Adrenal gland (tissue), 5 donors: ENCODE measurements at regions not wholly inside any gene's neighbourhood (a gene's known extent, or its start where the extent isn't known, plus 50 kb on each side); places are given as distances from the start of the nearest gene placed in this dataset.

Experiments used
- POLR2A ChIP-seq, 2 donors: fragments of 450-650 bp; IDR thresholded peaks; one replicate each; pipeline ENCODE4 v1.6.1; 2017; ENCODE audit warnings: antibody characterized with exemption in 2 of 2, mild to moderate bottlenecking in 2 of 2, moderate library complexity in 1 of 2
- TF ChIP-seq, protein P1 (sequence below), 6 experiments: fragments of 450-650 bp in 4 of 6; fragments of 200-600 bp in 2 of 6; sonication (generic) in 1 of 6; IDR thresholded peaks; 1 replicate in 5 of 6; 2 replicates in 1 of 6; pipeline versions ENCODE4 v1.5.1 to v1.8.0; 2016 to 2021; ENCODE audit warnings: antibody characterized with exemption in 6 of 6, mild to moderate bottlenecking in 2 of 6, moderate library complexity in 1 of 6
- donor health status: DM: no; HTN: no; CAD: no.

DNA sequence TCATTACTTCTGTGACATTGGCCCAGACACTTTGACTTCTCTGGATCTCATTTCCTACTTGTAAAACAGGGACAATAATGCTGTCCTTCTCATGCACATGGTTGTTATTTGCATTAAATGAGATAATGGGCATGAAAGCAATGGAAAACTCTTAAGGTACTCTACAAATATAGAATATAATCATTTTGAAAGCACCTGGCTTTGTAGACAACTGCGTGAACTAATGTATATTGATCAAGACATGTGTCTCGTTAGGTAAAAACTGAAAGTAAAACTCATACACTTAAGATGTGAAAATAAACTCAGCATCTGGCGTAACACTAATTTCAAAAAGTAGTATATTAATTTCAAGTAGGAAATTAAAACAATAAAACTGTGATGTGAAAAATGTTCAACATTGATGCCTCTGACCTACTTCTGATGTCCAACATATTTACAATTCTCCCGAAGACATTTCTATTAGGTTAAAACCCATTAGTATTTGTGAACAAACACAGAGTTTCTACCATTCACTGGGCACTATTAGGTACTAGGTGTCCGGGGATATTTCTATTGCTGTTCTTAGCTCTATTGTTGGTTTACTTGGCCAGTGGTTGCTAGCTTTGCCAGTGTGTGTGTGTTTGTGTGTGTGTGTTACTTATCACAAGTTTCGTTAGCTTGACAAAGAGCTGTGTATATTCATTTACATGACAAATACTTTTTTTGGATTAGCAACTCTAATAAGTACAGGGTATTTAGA, 220.5 kb downstream of the KCNRG start:
- TF ChIP-seq, protein P1, sequence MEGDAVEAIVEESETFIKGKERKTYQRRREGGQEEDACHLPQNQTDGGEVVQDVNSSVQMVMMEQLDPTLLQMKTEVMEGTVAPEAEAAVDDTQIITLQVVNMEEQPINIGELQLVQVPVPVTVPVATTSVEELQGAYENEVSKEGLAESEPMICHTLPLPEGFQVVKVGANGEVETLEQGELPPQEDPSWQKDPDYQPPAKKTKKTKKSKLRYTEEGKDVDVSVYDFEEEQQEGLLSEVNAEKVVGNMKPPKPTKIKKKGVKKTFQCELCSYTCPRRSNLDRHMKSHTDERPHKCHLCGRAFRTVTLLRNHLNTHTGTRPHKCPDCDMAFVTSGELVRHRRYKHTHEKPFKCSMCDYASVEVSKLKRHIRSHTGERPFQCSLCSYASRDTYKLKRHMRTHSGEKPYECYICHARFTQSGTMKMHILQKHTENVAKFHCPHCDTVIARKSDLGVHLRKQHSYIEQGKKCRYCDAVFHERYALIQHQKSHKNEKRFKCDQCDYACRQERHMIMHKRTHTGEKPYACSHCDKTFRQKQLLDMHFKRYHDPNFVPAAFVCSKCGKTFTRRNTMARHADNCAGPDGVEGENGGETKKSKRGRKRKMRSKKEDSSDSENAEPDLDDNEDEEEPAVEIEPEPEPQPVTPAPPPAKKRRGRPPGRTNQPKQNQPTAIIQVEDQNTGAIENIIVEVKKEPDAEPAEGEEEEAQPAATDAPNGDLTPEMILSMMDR (IDR thresholded peaks at IDR 0.05): no peak
- no peak for TF ChIP-seq POLR2A (IDR thresholded peaks at IDR 0.05)
